ENCODE measurements at regions not wholly inside any gene's neighbourhood (a gene's known extent, or its start where the extent isn't known, plus 50 kb on each side); places are given as distances from the start of the nearest gene placed in this dataset.

- intact Hi-C loops (cut with micrococcal nuclease), result no loop called here
- no peak for ATAC-seq
These were observed 75.9 kb downstream of the UCHL1 start for GRCh38 chr4:41332510-41333054.

GRCh38 chr4:41334182-41334581, 77.5 kb downstream of the UCHL1 start:
- no peaks in the 10 kb centered on the region for H3K9me3 ChIP-seq (ENCODE audit: control insufficient read depth in 2 of 3, low read length in 3 of 3)
- Mint-ChIP-seq H3K9me3 (peaks cover 0 to 7% (median 3%) of the 10 kb centered on the region in 11 donors), H3K27me3 (peaks cover 0 to 26% (median 6%) of the 10 kb centered on the region in 5 donors), H3K36me3 (no peaks in the 10 kb centered on the region), H3K4me3 (no peak overlapping the region), H3K27ac (no peak overlapping the region), H3K4me1 (no peaks in the 10 kb centered on the region)
- ATAC-seq (no peak), DNase-seq (no peak)
- ChIA-PET POLR2A (no interaction called here), CTCF (no interaction called here)
- no peaks in the 10 kb centered on the region for H3K27me3 ChIP-seq (ENCODE audit: control insufficient read depth in 2 of 2, insufficient read depth in 2 of 2, low read length in 2 of 2)
- H3K4me3 ChIP-seq (ENCODE audit: low read length), result no peak overlapping the region
- H3K4me1 ChIP-seq (ENCODE audit: control insufficient read depth in 2 of 2, insufficient read depth in 2 of 2, low read length in 2 of 2), result no peaks in the 10 kb centered on the region
- intact Hi-C loops (cut with micrococcal nuclease), result no loop called here
- H3K27ac ChIP-seq (ENCODE audit: low read depth, low read length), result no peak overlapping the region
- H3K36me3 ChIP-seq (ENCODE audit: control insufficient read depth in 2 of 3, insufficient read depth in 3 of 3, low read length in 3 of 3), result no peaks in the 10 kb centered on the region

More at GRCh38 chr4:41332510-41333054, 75.9 kb downstream of the UCHL1 start:
- Histone ChIP-seq H3K9me3 (ENCODE audit: control insufficient read depth in 2 of 3, low read length in 3 of 3) (no peaks in the 10 kb centered on the region), H3K27ac (ENCODE audit: low read depth, low read length) (no peak overlapping the region), H3K4me3 (ENCODE audit: low read length) (no peak overlapping the region), H3K27me3 (ENCODE audit: control insufficient read depth in 2 of 2, insufficient read depth in 2 of 2, low read length in 2 of 2) (no peaks in the 10 kb centered on the region), H3K4me1 (ENCODE audit: control insufficient read depth in 2 of 2, insufficient read depth in 2 of 2, low read length in 2 of 2) (no peaks in the 10 kb centered on the region), H3K36me3 (ENCODE audit: control insufficient read depth in 2 of 3, insufficient read depth in 3 of 3, low read length in 3 of 3) (no peaks in the 10 kb centered on the region)
- CTCF ChIA-PET, result no interaction called here
- Mint-ChIP-seq H3K4me3 (no peak overlapping the region), H3K27ac (no peak overlapping the region), H3K4me1 (no peaks in the 10 kb centered on the region), H3K9me3 (peaks cover 0 to 6% (median 0%) of the 10 kb centered on the region in 11 donors), H3K36me3 (no peaks in the 10 kb centered on the region), H3K27me3 (peaks cover 0 to 35% (median 9%) of the 10 kb centered on the region in 5 donors)
- DNase-seq, result no peak
- POLR2A ChIA-PET, result no interaction called here

- Mint-ChIP-seq H3K4me3 (no peak overlapping the region), H3K9me3 (peaks cover 0 to 13% (median 8%) of the 10 kb centered on the region in 11 donors), H3K4me1 (no peaks in the 10 kb centered on the region), H3K27me3 (peaks cover 0 to 11% (median 5%) of the 10 kb centered on the region in 5 donors), H3K36me3 (no peaks in the 10 kb centered on the region), H3K27ac (no peak overlapping the region)
- no peak overlapping the region for H3K27ac ChIP-seq (ENCODE audit: low read depth, low read length)
- no peaks in the 10 kb centered on the region for H3K9me3 ChIP-seq (ENCODE audit: control insufficient read depth in 2 of 3, low read length in 3 of 3)
- H3K36me3 ChIP-seq (ENCODE audit: control insufficient read depth in 2 of 3, insufficient read depth in 3 of 3, low read length in 3 of 3), result no peaks in the 10 kb centered on the region
- intact Hi-C loops (cut with micrococcal nuclease), result no loop called here
- ATAC-seq, result no peak
- no peaks in the 10 kb centered on the region for H3K4me1 ChIP-seq (ENCODE audit: control insufficient read depth in 2 of 2, insufficient read depth in 2 of 2, low read length in 2 of 2)
- DNase-seq, result no peak
- H3K27me3 ChIP-seq (ENCODE audit: control insufficient read depth in 2 of 2, insufficient read depth in 2 of 2, low read length in 2 of 2), result no peaks in the 10 kb centered on the region
- ChIA-PET POLR2A (no interaction called here), CTCF (no interaction called here)
- H3K4me3 ChIP-seq (ENCODE audit: low read length), result no peak overlapping the region
These were observed 83.4 kb downstream of the UCHL1 start for GRCh38 chr4:41339812-41340809.

- Mint-ChIP-seq H3K9me3 (peaks cover 0 to 13% (median 6%) of the 10 kb centered on the region in 11 donors), H3K36me3 (no peaks in the 10 kb centered on the region), H3K4me3 (no peak overlapping the region), H3K27ac (no peak overlapping the region), H3K4me1 (no peaks in the 10 kb centered on the region), H3K27me3 (peaks cover 0 to 25% (median 7%) of the 10 kb centered on the region in 5 donors)
- Histone ChIP-seq H3K9me3 (ENCODE audit: control insufficient read depth in 2 of 3, low read length in 3 of 3) (no peaks in the 10 kb centered on the region), H3K4me1 (ENCODE audit: control insufficient read depth in 2 of 2, insufficient read depth in 2 of 2, low read length in 2 of 2) (no peaks in the 10 kb centered on the region), H3K4me3 (ENCODE audit: low read length) (no peak overlapping the region), H3K27me3 (ENCODE audit: control insufficient read depth in 2 of 2, insufficient read depth in 2 of 2, low read length in 2 of 2) (no peaks in the 10 kb centered on the region), H3K36me3 (ENCODE audit: control insufficient read depth in 2 of 3, insufficient read depth in 3 of 3, low read length in 3 of 3) (no peaks in the 10 kb centered on the region), H3K27ac (ENCODE audit: low read depth, low read length) (no peak overlapping the region)
- intact Hi-C loops (cut with micrococcal nuclease), result no loop called here
- no peak for ATAC-seq
- POLR2A ChIA-PET, result no interaction called here
- CTCF ChIA-PET, result no interaction called here
- DNase-seq, result no peak
These were observed 89.8 kb downstream of the UCHL1 start for GRCh38 chr4:41346306-41347061.

- CTCF ChIA-PET, result no interaction called here
These were observed 92.3 kb downstream of the UCHL1 start for GRCh38 chr4:41349021-41349420.

GRCh38 chr4:41358647-41359421, 102.1 kb downstream of the UCHL1 start:
- peaks cover 0 to 4% (median 0%) of the 10 kb centered on the region in 5 donors for H3K36me3 Mint-ChIP-seq

More at GRCh38 chr4:41349021-41349420, 92.3 kb downstream of the UCHL1 start:
- H3K9me3 ChIP-seq (ENCODE audit: control insufficient read depth in 2 of 3, low read length in 3 of 3), result no peaks in the 10 kb centered on the region
- no peaks in the 10 kb centered on the region for H3K36me3 ChIP-seq (ENCODE audit: control insufficient read depth in 2 of 3, insufficient read depth in 3 of 3, low read length in 3 of 3)
- no peak for ATAC-seq
- Mint-ChIP-seq H3K27ac (no peak overlapping the region), H3K27me3 (peaks cover 0 to 19% (median 10%) of the 10 kb centered on the region in 5 donors), H3K36me3 (no peaks in the 10 kb centered on the region), H3K9me3 (peaks cover 0 to 22% (median 5%) of the 10 kb centered on the region in 11 donors), H3K4me1 (no peaks in the 10 kb centered on the region), H3K4me3 (no peak overlapping the region)
- H3K4me1 ChIP-seq (ENCODE audit: control insufficient read depth in 2 of 2, insufficient read depth in 2 of 2, low read length in 2 of 2), result no peaks in the 10 kb centered on the region
- POLR2A ChIA-PET, result no interaction called here
- intact Hi-C loops (cut with micrococcal nuclease), result no loop called here
- no peaks in the 10 kb centered on the region for H3K27me3 ChIP-seq (ENCODE audit: control insufficient read depth in 2 of 2, insufficient read depth in 2 of 2, low read length in 2 of 2)
- H3K27ac ChIP-seq (ENCODE audit: low read depth, low read length), result no peak overlapping the region
- no peak overlapping the region for H3K4me3 ChIP-seq (ENCODE audit: low read length)
- DNase-seq, result no peak

More at GRCh38 chr4:41358647-41359421, 102.1 kb downstream of the UCHL1 start:
- DNase-seq (no peak), ATAC-seq (no peak)
- peaks cover 0 to 17% (median 3%) of the 10 kb centered on the region in 11 donors for H3K9me3 Mint-ChIP-seq
- no peak overlapping the region for H3K27ac ChIP-seq (ENCODE audit: low read depth, low read length)
- CTCF ChIA-PET, result no interaction called here
- POLR2A ChIA-PET, result no interaction called here
- no peak overlapping the region for H3K27ac Mint-ChIP-seq
- H3K4me1 ChIP-seq (ENCODE audit: control insufficient read depth in 2 of 2, insufficient read depth in 2 of 2, low read length in 2 of 2), result no peaks in the 10 kb centered on the region
- intact Hi-C loops (cut with micrococcal nuclease), result no loop called here
- H3K4me3 ChIP-seq (ENCODE audit: low read length), result no peak overlapping the region
- H3K27me3 Mint-ChIP-seq, result peaks cover 44 to 51% (median 46%) of the 10 kb centered on the region in 5 donors
- no peaks in the 10 kb centered on the region for H3K27me3 ChIP-seq (ENCODE audit: control insufficient read depth in 2 of 2, insufficient read depth in 2 of 2, low read length in 2 of 2)
- H3K4me3 Mint-ChIP-seq, result peak overlapping the region in 1 of 10 donors; percentile 66
- H3K9me3 ChIP-seq (ENCODE audit: control insufficient read depth in 2 of 3, low read length in 3 of 3), result no peaks in the 10 kb centered on the region
- peaks cover 0 to 12% (median 0%) of the 10 kb centered on the region in 7 donors for H3K4me1 Mint-ChIP-seq
- no peaks in the 10 kb centered on the region for H3K36me3 ChIP-seq (ENCODE audit: control insufficient read depth in 2 of 3, insufficient read depth in 3 of 3, low read length in 3 of 3)

All from naive thymus-derived CD4-positive, alpha-beta T cell (primary cell).